HG02759 (cell line): ENCODE measurements at regions not wholly inside any gene's neighbourhood (a gene's known extent, or its start where the extent isn't known, plus 50 kb on each side); places are given as distances from the start of the nearest gene placed in this dataset.
"Not testable (repeated sequence)": the region's sequence is repeated elsewhere in the genome, so short reads cannot be mapped to it uniquely, and the experiment has no call there.

Experiments used
- ATAC-seq: cut with Tn5 transposase; IDR thresholded peaks from one replicate; pipeline ENCODE4 v1.9.1; 2021; ENCODE audit warnings: mild to moderate bottlenecking, moderate library complexity; ENCODE audit not compliant: unreplicated experiment

DNA sequence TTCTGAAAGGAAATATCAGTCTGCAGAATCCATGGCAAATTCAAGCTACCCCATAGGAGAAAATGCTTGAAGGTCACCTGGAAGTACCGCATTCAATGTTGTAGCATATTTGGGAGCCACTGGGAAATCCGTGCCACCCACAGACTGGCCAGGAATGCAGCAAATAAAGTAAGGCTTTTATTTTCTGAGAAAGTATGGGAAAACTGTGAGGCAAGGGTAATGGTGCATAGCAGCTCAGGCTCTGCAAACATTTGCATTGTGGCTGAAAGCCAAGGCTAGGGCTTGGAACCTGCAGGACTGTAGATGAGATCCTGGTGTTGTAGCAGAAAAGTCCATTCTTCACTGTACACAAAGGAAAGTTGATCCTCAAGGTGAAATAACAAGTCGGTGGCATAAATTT is 450.9 kb upstream of the NR3C2 start:
- ATAC-seq: no peak

DNA sequence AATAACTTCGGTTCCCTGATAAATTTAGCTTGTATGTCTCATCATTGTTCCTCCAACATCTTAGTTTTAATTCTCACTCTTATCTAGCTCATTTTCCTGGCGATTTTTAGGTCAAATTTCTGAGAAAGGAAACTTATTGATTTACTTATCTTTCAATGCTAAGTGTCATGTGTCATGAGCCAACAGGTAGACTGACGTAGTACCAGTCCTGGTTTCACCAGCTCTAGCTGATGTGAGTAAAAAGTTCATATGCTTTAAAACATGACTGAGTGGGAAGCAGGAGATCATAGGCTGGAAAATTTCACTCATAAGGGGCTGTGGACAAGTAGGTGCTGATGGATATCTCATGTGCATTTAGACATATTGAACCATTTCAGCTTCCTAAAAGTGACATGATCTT is 441.7 kb upstream of the NR3C2 start:
- ATAC-seq: no peak

DNA sequence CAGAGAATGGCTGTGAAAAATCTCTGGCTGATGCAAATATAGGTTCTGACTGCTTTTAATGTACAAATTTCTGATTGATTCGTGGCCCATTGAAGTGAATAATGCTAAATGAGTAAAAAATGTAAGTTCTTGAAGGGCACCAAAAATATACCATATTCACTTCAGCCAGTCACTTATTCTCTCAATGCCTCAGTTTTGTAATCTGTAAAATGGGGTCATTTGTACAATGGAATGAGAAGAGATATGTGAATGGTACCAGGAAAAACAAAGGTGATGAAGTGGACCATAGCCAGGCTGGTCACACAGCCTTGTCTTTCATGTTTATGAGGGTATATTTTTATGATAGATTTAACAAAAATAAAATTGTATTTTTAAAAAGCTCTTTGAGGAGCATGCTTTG is 441.2 kb upstream of the NR3C2 start:
- ATAC-seq: no peak

DNA sequence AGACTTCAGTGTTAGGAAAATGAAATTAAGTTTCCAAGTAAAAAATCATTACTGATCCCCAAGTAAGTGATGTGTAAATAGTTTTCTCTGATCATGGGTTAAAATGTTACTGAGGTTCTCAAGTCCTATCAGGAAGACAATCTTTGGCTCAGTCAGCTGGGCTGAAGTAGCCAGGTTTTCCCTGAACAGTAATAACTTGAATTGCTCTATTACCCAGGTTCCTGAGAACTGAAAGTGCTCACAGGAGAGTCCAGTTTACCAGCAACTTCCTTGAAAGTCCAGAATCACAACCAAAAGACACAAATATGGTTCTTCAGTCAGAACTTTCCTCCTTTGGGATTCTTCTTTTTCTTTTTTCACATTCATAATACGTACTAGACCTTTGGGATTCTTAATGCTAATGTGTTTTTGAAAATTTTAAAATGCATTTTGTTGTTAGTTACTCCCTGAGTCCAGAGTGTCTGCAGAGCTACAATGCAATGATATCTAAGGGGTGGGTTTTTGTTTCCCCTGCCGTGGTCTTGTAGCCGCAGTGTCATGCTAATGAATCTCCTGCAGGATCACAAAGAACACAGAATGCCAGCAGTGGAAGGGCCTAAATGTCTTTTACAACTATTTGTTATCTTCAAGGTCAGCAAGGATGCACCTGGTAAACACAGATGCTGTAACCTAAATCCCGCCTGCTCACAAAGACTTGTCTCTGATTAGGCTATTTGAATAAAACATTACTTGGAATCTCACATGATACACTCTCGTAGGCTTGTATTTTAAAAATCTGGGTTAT is 439.8 kb upstream of the NR3C2 start:
- no peak for ATAC-seq

DNA sequence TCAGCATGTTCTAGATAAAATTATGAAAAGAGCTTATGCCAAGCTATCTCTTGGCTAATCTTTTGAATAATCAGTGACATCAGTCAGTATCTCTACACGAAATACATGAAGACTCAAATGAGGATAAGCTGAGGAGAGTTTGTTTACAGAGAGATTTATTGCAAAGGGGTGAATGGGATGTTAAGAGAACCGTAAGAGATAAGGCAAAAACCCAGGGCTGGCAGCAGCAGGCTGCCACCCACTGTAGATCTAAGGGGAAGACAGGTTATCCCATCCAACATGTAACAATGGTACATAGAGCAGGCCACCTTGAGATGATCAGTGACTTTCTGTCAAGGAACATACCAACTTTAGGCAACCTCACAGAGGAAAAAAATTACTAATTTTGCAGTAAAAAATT is 432.1 kb upstream of the NR3C2 start:
- ATAC-seq: no peak

DNA sequence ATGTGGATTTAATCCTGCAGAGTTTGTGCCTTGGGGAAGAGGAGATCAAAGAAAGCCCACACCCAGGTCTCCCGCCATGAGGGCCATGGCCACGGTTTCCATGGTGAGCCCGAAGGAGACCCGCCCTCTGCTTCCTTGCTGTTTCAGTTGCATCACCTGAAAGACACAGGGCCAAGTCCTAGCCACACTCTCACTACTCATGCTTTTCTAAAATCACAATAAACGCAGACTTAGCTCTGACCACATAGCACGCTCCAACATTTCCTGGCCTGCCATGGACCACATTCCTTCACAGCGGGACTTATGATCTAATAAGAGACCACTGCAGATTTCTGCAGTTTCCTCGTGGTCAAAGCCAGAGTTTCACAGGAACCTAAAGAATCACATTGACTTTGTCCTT is 426.0 kb upstream of the NR3C2 start:
- ATAC-seq: no peak

DNA sequence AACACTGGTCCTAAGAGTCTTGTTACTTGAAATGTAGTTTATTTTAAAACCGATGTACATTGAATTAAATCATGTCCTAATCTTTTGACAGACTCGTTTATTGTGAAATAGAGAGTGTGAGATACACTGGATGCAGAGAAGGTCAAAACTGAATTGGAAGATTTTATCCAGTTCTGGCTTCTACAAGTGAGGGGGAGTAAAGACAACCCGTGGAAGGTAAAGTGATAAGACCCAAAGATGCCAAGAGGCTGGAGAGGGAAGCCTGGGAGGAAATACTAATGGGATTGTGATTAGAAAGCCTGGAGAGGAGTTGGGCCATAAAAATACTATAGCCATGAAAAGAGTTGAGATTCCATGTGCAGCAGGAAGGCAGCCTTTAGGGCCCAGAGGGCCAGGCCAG is 424.5 kb upstream of the NR3C2 start:
- no peak for ATAC-seq

DNA sequence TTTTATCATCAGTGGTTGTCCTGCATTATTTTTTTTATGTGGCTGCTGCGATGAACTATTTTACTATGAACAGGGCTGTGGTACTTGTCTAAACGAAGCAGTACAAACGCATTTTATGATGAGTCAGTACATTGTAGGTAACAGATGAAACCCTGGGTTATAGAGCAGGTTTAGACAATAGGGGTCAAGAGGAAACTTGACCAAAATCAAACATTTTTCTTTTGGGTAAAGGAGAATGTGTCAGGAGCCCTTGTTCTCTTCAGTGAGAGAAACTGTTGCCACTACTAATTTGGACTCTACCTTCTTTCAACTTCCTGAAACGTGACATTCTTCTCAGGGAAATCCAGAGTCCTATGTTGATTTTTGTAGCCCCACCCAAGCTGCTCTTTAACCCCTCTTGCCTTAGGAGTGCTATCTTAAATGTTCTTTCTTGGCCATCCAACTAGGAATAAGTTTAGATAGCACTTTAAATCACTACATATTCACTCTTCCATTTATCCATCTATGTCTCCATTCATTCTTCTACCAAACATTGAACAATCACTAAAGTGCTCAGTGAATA is 415.8 kb upstream of the NR3C2 start:
- ATAC-seq: no peak

DNA sequence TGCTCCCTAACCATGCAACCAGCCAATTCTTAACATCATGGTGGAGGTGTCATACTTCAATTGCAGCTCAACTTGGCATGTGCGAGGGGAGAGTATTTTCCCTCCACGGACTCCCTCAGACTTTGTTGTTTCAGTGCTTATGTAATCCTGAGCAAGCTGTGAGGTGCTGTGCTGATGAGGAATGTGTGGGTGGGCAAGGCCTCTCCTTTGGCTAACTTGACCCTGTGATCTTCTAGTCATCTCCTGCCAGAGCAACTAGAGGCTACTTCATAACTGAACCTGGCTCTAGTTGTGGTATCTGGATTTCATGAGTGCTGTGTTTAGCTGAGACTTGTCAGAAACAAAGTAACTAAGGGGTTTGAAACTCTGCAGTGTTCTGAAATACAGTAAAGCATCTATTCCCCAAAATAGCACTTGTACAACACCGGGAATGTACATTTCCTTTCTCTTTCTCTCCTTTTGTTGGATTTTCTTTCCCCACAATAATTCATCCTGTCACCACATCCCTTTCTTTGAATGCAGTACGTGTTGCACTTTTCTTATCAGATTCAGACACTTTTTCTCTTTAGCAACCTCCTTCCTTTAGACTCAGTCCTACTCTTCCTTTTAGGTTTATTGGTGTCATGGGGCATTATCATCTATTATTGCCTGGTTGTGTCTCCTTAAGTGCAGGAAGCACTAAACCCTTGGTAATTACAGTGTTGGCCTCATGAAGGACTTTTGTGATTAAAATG is 415.2 kb upstream of the NR3C2 start:
- ATAC-seq: no peak

DNA sequence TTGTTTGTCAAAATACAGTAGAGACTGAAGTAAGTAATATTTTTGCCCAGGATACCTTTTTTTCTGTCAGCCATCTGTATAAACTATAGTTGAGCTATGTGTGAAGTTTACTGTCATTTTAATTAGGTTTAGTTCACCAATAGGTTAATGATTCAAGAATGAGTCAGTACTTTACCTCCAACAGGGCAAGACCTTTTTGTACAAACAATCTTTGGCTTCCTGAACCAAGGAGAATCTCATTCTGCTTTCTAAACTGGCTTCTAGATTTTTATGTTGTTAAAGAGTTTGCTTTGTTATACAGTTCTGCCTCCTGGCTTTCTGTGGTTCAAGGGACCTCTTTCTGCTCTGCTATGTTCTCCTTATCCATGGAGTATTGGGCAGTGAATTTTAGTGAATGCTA is 412.0 kb upstream of the NR3C2 start:
- no peak for ATAC-seq

DNA sequence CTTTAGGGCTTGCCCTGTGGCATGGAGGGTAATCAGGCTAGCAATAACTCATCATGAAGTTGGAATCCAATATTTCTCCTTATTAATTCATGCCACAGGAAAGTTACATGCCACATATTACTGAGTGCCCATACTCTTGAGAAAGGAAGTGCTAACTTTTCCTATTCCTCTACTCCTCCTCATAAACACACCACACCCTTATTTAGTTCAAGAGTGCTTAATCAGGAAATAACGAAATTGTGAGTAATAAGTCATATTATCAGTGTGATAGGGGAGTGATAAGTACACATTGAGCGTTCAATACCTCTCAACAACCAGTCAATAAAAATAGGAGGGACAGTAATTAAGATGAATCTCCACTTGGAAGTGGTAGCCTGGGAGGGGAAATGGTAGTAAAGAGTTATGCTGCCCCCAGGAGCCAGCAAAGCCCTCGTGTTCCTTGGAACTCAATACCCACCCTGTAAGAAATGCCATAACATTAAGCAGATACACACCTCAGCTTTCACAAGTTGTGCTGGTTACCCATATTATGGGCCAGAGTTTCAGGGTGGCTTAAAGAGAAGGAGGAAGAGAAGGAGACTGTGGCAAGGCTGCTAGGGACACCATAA is 410.0 kb upstream of the NR3C2 start:
- ATAC-seq: no peak

DNA sequence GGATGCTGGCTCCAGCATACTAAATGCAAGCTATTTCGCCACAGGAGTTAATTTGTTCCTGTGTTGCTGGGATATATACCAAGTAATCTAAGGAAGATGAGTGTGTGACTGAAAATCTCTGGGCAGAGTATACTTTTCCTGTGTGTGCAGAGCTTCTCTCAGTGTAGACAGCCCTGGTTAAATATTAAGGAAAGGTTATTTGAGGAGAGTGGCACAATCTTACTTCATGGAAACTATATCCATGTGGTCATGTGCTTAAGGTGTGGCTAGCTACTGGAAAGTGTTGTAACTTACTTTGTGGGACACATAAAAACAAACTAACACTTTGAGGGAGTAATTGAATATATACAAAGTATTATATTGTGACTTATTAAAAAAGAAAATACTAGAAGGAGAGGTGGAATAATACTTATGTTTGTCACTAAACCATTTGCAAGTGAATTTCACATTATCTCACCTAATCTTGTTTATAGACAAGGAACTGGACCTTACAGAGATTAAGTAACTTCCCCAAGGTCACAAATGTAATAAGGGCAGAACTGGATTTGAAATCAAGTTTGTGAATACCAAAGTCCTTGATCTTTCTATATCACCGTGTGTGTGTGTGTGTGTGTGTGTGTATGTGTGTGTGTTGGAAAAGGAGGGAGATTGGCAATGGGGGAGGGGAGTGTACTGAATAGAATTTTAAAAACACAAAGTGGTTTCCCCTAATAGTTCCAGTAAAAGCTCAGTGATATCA is 408.2 kb upstream of the NR3C2 start:
- no peak for ATAC-seq

DNA sequence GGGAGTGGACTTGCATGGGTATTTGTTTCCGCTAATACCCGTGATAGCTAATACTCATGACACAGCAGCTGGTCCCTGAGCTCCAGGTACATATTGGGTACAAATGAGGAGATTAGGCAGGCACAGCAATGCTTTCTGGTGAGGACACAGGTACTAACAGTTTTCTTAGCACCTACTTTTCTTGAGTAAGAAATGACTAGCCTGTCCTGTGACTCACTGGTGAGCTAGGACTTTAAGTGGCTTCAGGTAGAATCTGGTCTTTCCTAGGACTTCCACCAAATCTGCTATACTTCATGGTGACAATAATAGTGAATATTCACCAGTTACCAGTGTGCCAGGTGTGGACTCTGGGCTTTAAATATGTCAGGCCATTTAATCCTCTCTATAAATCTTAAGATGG is 407.4 kb upstream of the NR3C2 start:
- ATAC-seq: no peak

DNA sequence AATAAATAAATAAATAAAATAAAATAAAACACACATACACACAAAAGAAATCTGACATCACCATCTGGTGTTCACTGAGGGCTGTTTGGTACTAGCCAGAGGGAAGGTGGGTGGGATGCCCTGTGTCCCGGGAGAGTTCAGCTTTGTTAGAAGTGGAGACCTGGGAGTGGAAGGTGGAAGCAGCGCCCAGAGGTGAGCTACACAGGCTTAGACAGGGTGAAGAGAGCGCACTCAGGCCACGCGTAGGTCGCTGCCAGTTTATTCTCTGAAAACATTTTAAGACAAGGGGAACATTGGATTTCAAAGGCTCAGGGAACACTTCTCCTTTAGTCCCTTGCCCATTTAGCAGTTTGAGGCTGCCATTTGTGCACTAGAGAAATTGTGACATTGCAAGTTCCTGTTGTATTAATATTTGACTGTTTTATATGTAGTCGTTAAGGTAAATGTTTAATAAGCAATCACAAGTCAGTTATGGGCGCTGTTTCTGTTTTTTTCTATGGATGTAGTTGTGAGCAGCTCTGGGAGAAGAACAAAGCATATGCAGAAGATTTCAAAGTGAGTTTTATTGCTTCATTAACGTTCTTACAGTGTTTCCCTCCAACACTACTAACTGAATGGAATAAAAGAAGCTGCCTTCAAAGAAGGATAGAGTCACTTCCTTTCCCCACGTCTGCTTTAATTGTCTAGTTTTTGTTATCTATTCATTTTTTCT is 405.5 kb upstream of the NR3C2 start:
- ATAC-seq: no peak

DNA sequence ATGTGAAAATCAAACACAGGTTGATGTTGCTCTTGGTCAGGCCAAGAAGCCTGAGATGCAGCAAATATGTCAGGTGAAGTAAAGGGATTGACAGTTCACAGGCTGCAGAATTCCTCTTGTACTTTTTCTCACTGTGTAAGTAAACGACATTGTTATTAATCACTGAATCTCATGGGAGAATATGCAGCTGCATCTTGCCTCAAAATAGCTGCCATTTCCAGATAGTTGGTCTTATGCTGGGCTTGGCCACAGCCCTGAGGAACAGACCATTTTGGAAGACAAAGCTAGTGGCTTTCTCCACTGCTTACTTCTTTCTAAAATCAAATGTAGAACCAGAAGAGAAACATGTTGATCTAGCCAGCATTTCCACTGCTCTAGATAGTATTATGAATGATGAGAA is 403.4 kb upstream of the NR3C2 start:
- ATAC-seq: no peak

DNA sequence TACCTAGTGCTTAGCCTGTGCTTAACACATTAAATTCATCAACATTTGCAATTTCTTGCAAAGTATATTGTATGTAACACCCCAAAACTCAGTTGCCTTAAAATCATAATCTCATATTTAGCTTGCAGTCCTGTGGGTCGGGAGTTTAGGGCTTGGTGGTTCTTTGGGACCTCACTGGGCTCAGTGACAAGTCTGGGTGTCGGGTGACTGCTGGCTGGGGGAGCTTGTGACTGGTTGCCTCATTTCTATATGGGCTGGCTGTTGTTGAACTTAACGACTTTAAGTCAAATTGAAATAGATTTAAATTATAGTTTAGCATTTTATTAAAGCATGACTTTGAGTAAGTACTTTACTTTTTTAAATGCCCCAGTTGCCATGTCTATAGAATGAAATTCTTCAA is 401.4 kb upstream of the NR3C2 start:
- no peak for ATAC-seq

DNA sequence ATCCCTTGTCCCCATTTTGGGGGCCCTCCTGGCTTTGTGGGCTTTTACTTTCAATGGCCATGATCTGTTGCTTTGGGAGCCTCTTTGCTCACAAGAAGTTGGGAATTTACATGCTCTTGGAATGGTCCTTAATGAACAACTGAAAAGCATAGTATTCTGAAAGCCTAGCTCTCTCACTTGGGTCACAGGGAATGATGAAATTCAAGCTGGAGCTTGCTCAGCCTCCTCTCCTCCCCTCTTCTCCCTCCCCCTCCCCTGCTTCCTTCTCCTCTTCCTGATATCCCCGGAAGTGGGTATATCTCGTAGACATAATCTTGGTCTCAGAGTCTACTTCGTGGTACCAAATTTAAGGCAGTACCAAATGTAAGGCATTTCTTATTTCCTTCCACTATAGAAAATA is 400.6 kb upstream of the NR3C2 start:
- no peak for ATAC-seq

DNA sequence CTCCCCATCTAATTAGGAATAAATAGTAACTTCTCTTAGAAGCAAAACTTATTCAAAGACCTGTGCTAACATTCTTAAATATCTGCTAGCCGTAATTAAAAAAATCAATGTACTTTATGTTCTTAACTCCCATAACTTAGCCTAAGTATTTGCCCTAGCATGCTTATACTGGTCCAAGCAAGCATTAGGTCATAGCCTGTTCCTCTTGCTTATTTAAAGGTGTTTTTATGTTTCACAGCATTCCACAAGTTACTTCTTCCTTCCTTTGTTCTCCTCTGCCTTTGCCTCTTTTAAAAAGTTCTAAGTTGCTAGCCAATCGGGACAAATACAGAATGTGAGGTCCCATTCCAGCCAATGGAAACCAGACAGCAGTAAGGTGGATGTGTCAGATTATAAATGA is 395.4 kb upstream of the NR3C2 start:
- ATAC-seq: not testable (repeated sequence)

DNA sequence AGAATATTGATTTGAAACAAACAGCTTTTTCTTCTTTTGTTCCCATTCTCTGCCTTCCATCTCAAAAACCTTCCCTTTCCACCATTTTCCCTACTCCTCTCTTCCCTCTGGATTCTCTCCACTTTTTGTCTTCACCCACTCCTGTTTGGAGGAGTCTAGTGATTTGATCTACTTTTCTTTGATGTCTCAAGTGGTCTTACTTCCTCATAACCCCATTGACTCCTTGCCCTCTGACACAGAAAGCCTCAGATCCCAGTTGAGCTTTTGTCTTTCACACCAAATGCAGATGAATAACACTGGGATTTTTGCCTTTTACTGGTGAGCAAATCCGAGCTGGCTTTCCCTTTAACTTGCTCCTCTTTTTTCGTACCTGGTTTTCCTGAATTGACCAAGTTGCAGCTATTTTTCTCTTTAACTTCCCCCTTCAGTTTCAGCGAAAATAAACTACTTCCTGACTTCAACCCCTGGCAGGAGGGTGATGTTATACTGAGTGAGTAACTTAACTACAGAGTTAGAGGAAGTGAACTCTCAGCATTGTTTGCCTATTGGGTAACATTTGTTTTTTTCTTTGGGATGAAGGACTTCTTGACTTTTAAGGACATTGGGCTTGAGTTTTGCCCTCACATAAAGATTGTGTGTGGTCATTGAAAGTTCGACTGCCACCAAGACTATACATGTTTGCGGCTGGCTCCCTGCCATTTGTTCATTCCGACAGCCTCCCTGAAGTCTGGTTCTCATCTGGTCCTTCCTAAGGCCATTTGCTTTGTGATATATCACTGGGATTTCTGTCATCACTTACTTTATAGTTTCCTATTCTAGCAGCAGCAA is 392.8 kb upstream of the NR3C2 start:
- ATAC-seq: no peak

DNA sequence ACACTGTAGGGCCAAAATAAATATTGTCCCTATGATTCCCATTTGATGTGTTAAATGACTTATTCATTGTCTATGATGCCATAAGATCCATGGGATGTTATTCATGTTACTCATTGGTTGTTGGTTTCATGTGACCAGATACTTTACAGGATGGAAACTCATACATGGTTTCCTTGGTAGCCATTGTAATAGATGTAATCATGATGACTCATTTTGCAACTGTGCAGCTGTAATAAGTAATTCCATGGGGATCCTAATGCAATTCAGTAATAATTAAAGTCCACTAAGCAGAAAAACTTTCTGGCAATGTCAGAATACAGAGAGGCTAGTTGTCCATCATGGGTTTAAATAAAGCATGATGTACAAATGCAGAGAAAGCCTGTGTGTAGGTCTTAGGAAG is 389.7 kb upstream of the NR3C2 start:
- no peak for ATAC-seq
